H9 (cell line): ENCODE measurements at regions not wholly inside any gene's neighbourhood (a gene's known extent, or its start where the extent isn't known, plus 50 kb on each side); places are given as distances from the start of the nearest gene placed in this dataset.

Experiments
- DNase-seq: peaks from one replicate; pipeline ENCODE4 v3.0.0-alpha.2; 2017
- H2AFZ ChIP-seq: one replicate; pipeline ENCODE4 v1.6.1; 2013; ENCODE audit warnings: mild to moderate bottlenecking, low read length, control low read depth, moderate library complexity
- H2AK5ac ChIP-seq: 2 replicates; pipeline ENCODE4 v1.6.1; 2013; ENCODE audit warnings: low read length, control low read depth, mixed read lengths; ENCODE audit not compliant: insufficient read length
- H2BK120ac ChIP-seq: one replicate; pipeline ENCODE4 v1.6.1; 2013; ENCODE audit warnings: low read depth, mild to moderate bottlenecking, low read length, control low read depth, inconsistent platforms; ENCODE audit not compliant: poor library complexity, severe bottlenecking
- H2BK12ac ChIP-seq: 2 replicates; pipeline ENCODE4 v1.6.1; 2013; ENCODE audit warnings: low read length, control low read depth, mixed read lengths, low read depth; ENCODE audit not compliant: insufficient read length
- H2BK15ac ChIP-seq: 2 replicates; pipeline ENCODE4 v1.6.1; 2013; ENCODE audit warnings: low read depth, low read length, control low read depth
- H2BK20ac ChIP-seq: one replicate; pipeline ENCODE4 v1.6.1; 2013; ENCODE audit warnings: low read depth, mild to moderate bottlenecking, low read length, control low read depth, inconsistent platforms; ENCODE audit not compliant: poor library complexity, severe bottlenecking
- H2BK5ac ChIP-seq: 2 replicates; pipeline ENCODE4 v1.6.1; 2013; ENCODE audit warnings: low read length, control low read depth, mixed read lengths; ENCODE audit not compliant: insufficient read length
- H3K14ac ChIP-seq: 2 replicates; pipeline ENCODE4 v1.6.1; 2013; ENCODE audit warnings: low read length, control low read depth; ENCODE audit not compliant: insufficient read depth
- H3K18ac ChIP-seq: 2 replicates; pipeline ENCODE4 v1.6.1; 2013; ENCODE audit warnings: low read depth, mild to moderate bottlenecking, mixed read lengths, low read length, control low read depth; ENCODE audit not compliant: insufficient read length
- H3K23ac ChIP-seq: 2 replicates; pipeline ENCODE4 v1.6.1; 2013; ENCODE audit warnings: low read length, control low read depth, mixed read lengths, low read depth; ENCODE audit not compliant: insufficient read length
- H3K23me2 ChIP-seq: 2 replicates; pipeline ENCODE4 v1.6.1; 2013; ENCODE audit warnings: low read depth, mild to moderate bottlenecking, mixed read lengths, low read length, control low read depth; ENCODE audit not compliant: insufficient read length, poor library complexity, severe bottlenecking
- H3K27ac ChIP-seq: 2 replicates; pipeline ENCODE4 v1.5.1; 2013; ENCODE audit warnings: low read length, control low read depth, mixed read lengths, low read depth; ENCODE audit not compliant: insufficient read length
- H3K27me3 ChIP-seq: 2 replicates; pipeline ENCODE4 v1.6.1; 2013; ENCODE audit warnings: low read length, control low read depth, inconsistent platforms; ENCODE audit not compliant: insufficient read depth
- H3K4ac ChIP-seq: 2 replicates; pipeline ENCODE4 v1.6.1; 2013; ENCODE audit warnings: low read depth, mild to moderate bottlenecking, control low read depth, inconsistent platforms, low read length, moderate library complexity
- H3K4me1 ChIP-seq: 2 replicates; pipeline ENCODE4 v1.6.1; 2013; ENCODE audit warnings: low read length, control low read depth, inconsistent platforms; ENCODE audit not compliant: insufficient read depth
- H3K4me2 ChIP-seq: 2 replicates; pipeline ENCODE4 v1.6.1; 2013; ENCODE audit warnings: low read length, control low read depth, mixed read lengths; ENCODE audit not compliant: insufficient read length, insufficient read depth
- H3K56ac ChIP-seq: 2 replicates; pipeline ENCODE4 v1.6.1; 2013; ENCODE audit warnings: low read depth, mild to moderate bottlenecking, mixed read lengths, low read length, control low read depth; ENCODE audit not compliant: insufficient read length
- H3K79me1 ChIP-seq: 2 replicates; pipeline ENCODE4 v1.6.1; 2013; ENCODE audit warnings: low read depth, mild to moderate bottlenecking, moderate library complexity, low read length, control low read depth, inconsistent platforms; ENCODE audit not compliant: insufficient read depth, poor library complexity, severe bottlenecking
- H3K79me2 ChIP-seq: 2 replicates; pipeline ENCODE4 v1.6.1; 2013; ENCODE audit warnings: low read length, control low read depth, inconsistent platforms; ENCODE audit not compliant: insufficient read depth
- H3K9ac ChIP-seq: 2 replicates; pipeline ENCODE4 v1.6.1; 2013; ENCODE audit warnings: low read length, control low read depth, mixed read lengths; ENCODE audit not compliant: insufficient read length; ENCODE audit errors: extremely low read depth
- H3K9me3 ChIP-seq: one replicate; pipeline ENCODE4 v1.6.1; 2013; ENCODE audit warnings: low read depth, low read length, inconsistent platforms; ENCODE audit not compliant: control insufficient read depth
- H3T11ph ChIP-seq: one replicate; pipeline ENCODE4 v1.6.1; 2013; ENCODE audit warnings: mild to moderate bottlenecking, low read length, control low read depth, inconsistent platforms
- H4K20me1 ChIP-seq: one replicate; pipeline ENCODE4 v1.6.1; 2013; ENCODE audit not compliant: control insufficient read depth, insufficient read length, insufficient read depth
- H4K5ac ChIP-seq: 2 replicates; pipeline ENCODE4 v1.6.1; 2013; ENCODE audit warnings: low read depth, mild to moderate bottlenecking, mixed read lengths, low read length, control low read depth; ENCODE audit not compliant: insufficient read length
- H4K8ac ChIP-seq: replicated peaks from 2 replicates; pipeline ENCODE4 v1.6.1; 2013; ENCODE audit warnings: low read length, control low read depth, mixed read lengths, low read depth; ENCODE audit not compliant: insufficient read length
- H4K91ac ChIP-seq: 2 replicates; pipeline ENCODE4 v1.6.1; 2013; ENCODE audit warnings: low read depth, mild to moderate bottlenecking, moderate library complexity, mixed read lengths, low read length, control low read depth; ENCODE audit not compliant: insufficient read length
- H3K27ac Mint-ChIP-seq, 3 experiments: 2 replicates in 2 of 3; 3 replicates in 1 of 3; pipeline ENCODE4 v1.8.0; 2020 to 2021; ENCODE audit warnings: mixed read lengths in 3 of 3, mild to moderate bottlenecking in 1 of 3, moderate library complexity in 1 of 3
- H3K27me3 Mint-ChIP-seq: 2 replicates; pipeline ENCODE4 v1.8.0; 2021; ENCODE audit warnings: low read depth, mild to moderate bottlenecking, moderate library complexity, mixed read lengths
- H3K36me3 Mint-ChIP-seq, 3 experiments: 2 replicates in 2 of 3; 3 replicates in 1 of 3; pipeline ENCODE4 v1.8.0; 2020 to 2021; ENCODE audit warnings: low read depth in 3 of 3, mixed read lengths in 3 of 3; ENCODE audit not compliant: insufficient read depth in 1 of 3
- H3K4me1 Mint-ChIP-seq, 2 experiments: 2 replicates each; pipeline ENCODE4 v1.8.0; 2020; ENCODE audit warnings: mixed read lengths in 2 of 2
- H3K4me3 Mint-ChIP-seq, 2 experiments: 2 replicates in 1 of 2; 3 replicates in 1 of 2; pipeline ENCODE4 v1.8.0; 2020 to 2021; ENCODE audit warnings: mild to moderate bottlenecking in 2 of 2, mixed read lengths in 2 of 2, moderate library complexity in 1 of 2
- H3K9me3 Mint-ChIP-seq, 2 experiments: 2 replicates in 1 of 2; 3 replicates in 1 of 2; pipeline ENCODE4 v1.8.0; 2020; ENCODE audit warnings: mild to moderate bottlenecking in 2 of 2, mixed read lengths in 2 of 2, moderate library complexity in 1 of 2
- CTCF ChIP-seq: fragments of 200-600 bp; sonication (generic); conservative IDR thresholded peaks from 3 replicates; pipeline ENCODE4 v1.8.0; 2021; ENCODE audit warnings: antibody characterized with exemption, mild to moderate bottlenecking
- WGBS: extraction: QIAGEN DNeasy Blood & Tissue Kit; methylation state at CpG from one replicate; pipeline ENCODE4 v1.1.7; 2013; ENCODE audit warnings: missing lambda C conversion rate, low lambda C conversion rate, mixed read lengths; ENCODE audit not compliant: insufficient read length; ENCODE audit errors: extremely low coverage; 5-methylcytosine and 5-hydroxymethylcytosine counted together

- Histone ChIP-seq H4K20me1 (no peaks in the 10 kb centered on the region), H4K5ac (no peak overlapping the region), H2BK15ac (no peak overlapping the region), H2AK5ac (no peak overlapping the region), H3K4ac (no peak overlapping the region), H3K18ac (no peak overlapping the region), H3K9ac (no peak overlapping the region), H3K79me2 (no peaks in the 10 kb centered on the region), H4K8ac (no peak overlapping the region), H3T11ph (no peak overlapping the region), H4K91ac (no peak overlapping the region), H3K4me2 (no peak overlapping the region), H3K56ac (no peak overlapping the region), H3K23me2 (no peaks in the 10 kb centered on the region), H3K23ac (no peak overlapping the region), H2BK12ac (no peak overlapping the region), H3K27ac (no peak overlapping the region), H3K79me1 (no peaks in the 10 kb centered on the region), H3K27me3 (no peaks in the 10 kb centered on the region), H2BK5ac (no peak overlapping the region), H3K9me3 (no peaks in the 10 kb centered on the region), H2BK120ac (no peak overlapping the region), H2BK20ac (no peak overlapping the region), H2AFZ (no peak overlapping the region), H3K4me1 (no peaks in the 10 kb centered on the region), H3K14ac (no peak overlapping the region)
- WGBS = no CpG with 5 or more reads among the region's 2 CpGs
- Mint-ChIP-seq H3K4me1 (no peaks in the 10 kb centered on the region), H3K27ac (no peak overlapping the region), H3K9me3 (no peaks in the 10 kb centered on the region; a peak in 1 of 5 replicates), H3K27me3 (no peaks in the 10 kb centered on the region), H3K36me3 (no peaks in the 10 kb centered on the region), H3K4me3 (no peak overlapping the region)
- no peak for TF ChIP-seq CTCF
- DNase-seq = no peak
These were observed 191.1 kb upstream of the NUDT4 start for GRCh38 chr12:93186621-93187020.
